IPS DF 6.9 (cell line): ENCODE measurements at regions not wholly inside any gene's neighbourhood (a gene's known extent, or its start where the extent isn't known, plus 50 kb on each side); places are given as distances from the start of the nearest gene placed in this dataset.
"Not testable (repeated sequence)": the region's sequence is repeated elsewhere in the genome, so short reads cannot be mapped to it uniquely, and the experiment has no call there.

Experiments
- DNase-seq: peaks from one replicate; pipeline ENCODE4 v3.0.0-alpha.2; 2013; ENCODE audit warnings: low read depth, low spot score
- H3K27ac ChIP-seq: one replicate; pipeline ENCODE4 v1.5.1; 2013; ENCODE audit warnings: low read length, control low read depth
- H3K27me3 ChIP-seq: 2 replicates; pipeline ENCODE4 v1.6.1; 2013; ENCODE audit warnings: mild to moderate bottlenecking, low read length; ENCODE audit not compliant: control insufficient read depth, insufficient read depth
- H3K36me3 ChIP-seq: 2 replicates; pipeline ENCODE4 v1.6.1; 2013; ENCODE audit warnings: low read length; ENCODE audit not compliant: control insufficient read depth, insufficient read depth
- H3K4me1 ChIP-seq: 2 replicates; pipeline ENCODE4 v1.6.1; 2013; ENCODE audit warnings: low read length; ENCODE audit not compliant: control insufficient read depth, insufficient read depth
- H3K4me3 ChIP-seq: 2 replicates; pipeline ENCODE4 v1.5.1; 2013; ENCODE audit warnings: mild to moderate bottlenecking, low read length
- H3K9me3 ChIP-seq: 2 replicates; pipeline ENCODE4 v1.6.1; 2013; ENCODE audit warnings: low read length, inconsistent platforms; ENCODE audit not compliant: control insufficient read depth, insufficient read depth
- WGBS: extraction: QIAGEN DNeasy Blood & Tissue Kit; methylation state at CpG from one replicate; pipeline ENCODE4 v1.1.7; 2013; ENCODE audit warnings: mixed read lengths, missing lambda C conversion rate; ENCODE audit not compliant: insufficient read length, insufficient coverage; 5-methylcytosine and 5-hydroxymethylcytosine counted together

DNA sequence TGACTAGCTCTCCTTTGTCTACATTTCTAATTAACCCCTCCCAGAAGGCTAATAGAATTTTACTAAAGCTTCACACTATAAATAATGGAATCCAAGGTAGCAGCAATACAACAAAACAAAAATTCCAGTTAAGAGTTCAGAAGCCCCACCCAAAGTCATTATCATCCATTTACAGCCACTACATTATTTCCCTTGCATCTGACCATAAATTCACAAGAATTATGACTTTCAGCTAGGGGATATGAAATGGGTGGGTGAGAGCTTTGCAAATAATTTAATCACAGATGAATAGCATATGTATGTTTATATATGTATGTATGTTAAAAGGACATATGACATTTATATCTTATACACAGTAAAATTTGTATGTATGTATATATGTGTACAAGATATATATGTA is 65.3 kb upstream of the PTGDR start:
- Histone ChIP-seq H3K4me1 (no peaks in the 10 kb centered on the region), H3K27me3 (no peaks in the 10 kb centered on the region), H3K27ac (no peak overlapping the region), H3K9me3 (no peaks in the 10 kb centered on the region), H3K4me3 (no peak overlapping the region), H3K36me3 (no peaks in the 10 kb centered on the region)
- no peak for DNase-seq

GRCh38 chr14:52190337-52190931 is 77.1 kb upstream of the PTGDR start:
- Histone ChIP-seq H3K36me3 (no peaks in the 10 kb centered on the region), H3K27ac (no peak overlapping the region), H3K4me3 (no peak overlapping the region), H3K4me1 (no peaks in the 10 kb centered on the region), H3K9me3 (no peaks in the 10 kb centered on the region), H3K27me3 (no peaks in the 10 kb centered on the region)
- DNase-seq, result no peak
- no CpG with 5 or more reads among the region's 4 CpGs for WGBS

GRCh38 chr14:52189325-52189724 is 78.2 kb upstream of the PTGDR start:
- H3K4me1 ChIP-seq, result no peaks in the 10 kb centered on the region
- H3K4me3 ChIP-seq, result no peak overlapping the region
- no peaks in the 10 kb centered on the region for H3K27me3 ChIP-seq
- H3K9me3 ChIP-seq, result no peaks in the 10 kb centered on the region
- H3K36me3 ChIP-seq, result no peaks in the 10 kb centered on the region
- DNase-seq, result no peak
- WGBS, result no CpG with 5 or more reads among the region's 4 CpGs
- no peak overlapping the region for H3K27ac ChIP-seq

GRCh38 chr14:52188381-52188780 is 79.1 kb upstream of the PTGDR start:
- no peak overlapping the region for H3K27ac ChIP-seq
- H3K9me3 ChIP-seq, result no peaks in the 10 kb centered on the region
- H3K36me3 ChIP-seq, result no peaks in the 10 kb centered on the region
- H3K4me3 ChIP-seq, result no peak overlapping the region
- DNase-seq, result no peak
- no peaks in the 10 kb centered on the region for H3K27me3 ChIP-seq
- H3K4me1 ChIP-seq, result no peaks in the 10 kb centered on the region

DNA sequence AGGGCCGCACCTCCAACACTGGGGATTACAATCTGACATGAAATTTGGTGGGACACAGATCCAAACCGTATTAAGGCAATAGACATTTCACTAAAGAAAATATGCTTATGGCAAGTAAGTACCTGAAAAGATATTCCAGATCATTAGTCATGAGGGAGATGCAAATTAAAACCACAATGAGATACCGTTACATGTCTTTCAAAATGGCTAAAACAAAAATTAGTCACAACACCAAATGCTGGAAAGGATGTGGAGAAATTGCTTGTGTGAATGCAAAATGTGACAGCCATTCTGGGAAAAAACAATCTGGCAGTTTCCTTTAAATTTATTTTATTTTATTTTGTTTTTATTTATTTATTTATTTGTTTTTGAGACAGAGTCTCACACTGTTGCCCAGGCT is 82.3 kb upstream of the PTGDR start:
- no CpG with 5 or more reads among the region's 3 CpGs for WGBS
- Histone ChIP-seq H3K27me3 (no peaks in the 10 kb centered on the region), H3K27ac (no peak overlapping the region), H3K36me3 (no peaks in the 10 kb centered on the region), H3K9me3 (0 out of 2 replicates have a peak, but pooled peaks cover 1% of the 10 kb centered on the region), H3K4me1 (no peaks in the 10 kb centered on the region), H3K4me3 (no peak overlapping the region)
- no peak for DNase-seq

DNA sequence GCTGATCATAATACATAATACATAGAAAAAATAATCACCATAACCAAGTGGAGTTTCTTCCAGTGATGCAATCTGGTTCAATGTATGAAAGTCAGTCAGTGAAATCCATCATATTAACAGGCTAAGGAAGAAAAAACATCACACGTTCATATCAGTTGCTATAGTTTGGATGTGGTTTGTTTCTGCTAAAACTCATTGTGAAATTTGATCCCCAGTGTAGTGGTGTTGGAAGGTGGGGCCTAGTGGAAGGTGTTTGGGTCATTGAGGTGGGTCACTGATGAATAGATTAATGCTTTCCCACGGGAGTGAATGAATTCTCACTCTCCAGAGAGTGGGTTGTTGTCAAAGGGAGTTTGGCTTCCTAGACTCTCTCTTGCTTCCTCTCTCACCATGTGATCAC is 84.6 kb upstream of the PTGDR start:
- no peaks in the 10 kb centered on the region for H3K4me1 ChIP-seq
- DNase-seq, result no peak
- no CpG with 5 or more reads among the region's 2 CpGs for WGBS
- H3K27ac ChIP-seq, result no peak overlapping the region
- H3K36me3 ChIP-seq, result no peaks in the 10 kb centered on the region
- H3K27me3 ChIP-seq, result no peaks in the 10 kb centered on the region
- H3K4me3 ChIP-seq, result no peak overlapping the region
- peaks cover 1% of the 10 kb centered on the region; the same call in 1 of the 2 replicates for H3K9me3 ChIP-seq

GRCh38 chr14:52179141-52179790 is 88.2 kb upstream of the PTGDR start:
- Histone ChIP-seq H3K4me3 (no peak overlapping the region), H3K27ac (no peak overlapping the region), H3K9me3 (peaks cover 1% of the 10 kb centered on the region; the same call in 1 of the 2 replicates), H3K4me1 (no peaks in the 10 kb centered on the region), H3K27me3 (no peaks in the 10 kb centered on the region), H3K36me3 (no peaks in the 10 kb centered on the region)
- no peak for DNase-seq
- WGBS, result no CpG with 5 or more reads among the region's 6 CpGs

GRCh38 chr14:52175982-52176502 is 91.5 kb upstream of the PTGDR start:
- H3K9me3 ChIP-seq, result peaks cover 2% of the 10 kb centered on the region
- no peak overlapping the region for H3K27ac ChIP-seq
- no peak overlapping the region for H3K4me3 ChIP-seq
- no peaks in the 10 kb centered on the region for H3K4me1 ChIP-seq
- no peaks in the 10 kb centered on the region for H3K27me3 ChIP-seq
- no CpG with 5 or more reads among the region's 6 CpGs for WGBS
- no peaks in the 10 kb centered on the region for H3K36me3 ChIP-seq
- DNase-seq, result no peak

DNA sequence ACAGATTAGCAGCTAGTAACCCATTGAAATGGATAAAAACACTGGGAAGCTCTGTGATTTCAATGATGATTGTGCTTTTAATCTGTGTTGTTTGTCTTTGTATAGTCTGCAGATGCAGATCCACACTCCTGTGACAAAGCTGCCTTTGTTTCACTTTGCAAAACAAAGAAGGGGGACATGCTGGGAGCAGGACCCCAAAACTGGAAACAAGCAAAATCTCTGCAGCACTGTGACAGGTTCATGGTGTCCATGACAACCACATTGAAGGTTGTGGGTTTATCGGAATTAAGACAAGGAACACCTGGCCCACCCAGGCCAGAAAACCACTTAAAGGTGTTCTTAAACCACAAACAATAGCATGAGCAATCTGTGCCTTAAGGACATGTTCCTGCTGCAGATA is 95.6 kb upstream of the PTGDR start:
- DNase-seq, result not testable (repeated sequence)
- WGBS, result no CpG with 5 or more reads among the region's 1 CpG

DNA sequence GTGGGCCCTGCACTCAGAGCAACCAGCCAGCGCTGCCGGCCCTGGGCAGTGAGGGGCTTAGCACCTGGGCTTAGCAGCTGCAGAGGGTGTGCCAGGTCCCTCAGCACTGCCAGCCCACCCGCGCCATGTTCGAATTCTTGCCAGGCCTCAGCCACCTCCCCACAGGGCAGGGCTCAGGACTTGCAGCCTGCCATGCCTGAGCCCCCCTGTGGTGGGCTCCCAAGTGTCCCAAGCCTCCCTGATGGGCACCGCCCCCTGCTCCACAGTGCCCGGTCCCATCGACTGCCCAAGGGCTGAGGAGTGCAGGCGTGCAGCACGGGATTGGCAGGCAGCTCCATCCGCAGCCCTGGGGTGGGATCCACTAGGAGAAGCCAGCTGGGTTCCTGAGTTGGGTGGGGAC is 98.0 kb upstream of the NID2 start:
- Histone ChIP-seq H3K27ac (no peak overlapping the region), H3K9me3 (peaks cover 2% of the 10 kb centered on the region; the same call in 1 of the 2 replicates), H3K36me3 (no peaks in the 10 kb centered on the region), H3K27me3 (no peaks in the 10 kb centered on the region), H3K4me3 (no peak overlapping the region), H3K4me1 (no peaks in the 10 kb centered on the region)
- WGBS, result no CpG with 5 or more reads among the region's 11 CpGs
- DNase-seq, result no peak

More for the DNA sequence above, 95.6 kb upstream of the PTGDR start:
- not testable (repeated sequence) for H3K27ac ChIP-seq, H3K4me1 ChIP-seq, H3K36me3 ChIP-seq, H3K4me3 ChIP-seq, H3K27me3 ChIP-seq, H3K9me3 ChIP-seq

DNA sequence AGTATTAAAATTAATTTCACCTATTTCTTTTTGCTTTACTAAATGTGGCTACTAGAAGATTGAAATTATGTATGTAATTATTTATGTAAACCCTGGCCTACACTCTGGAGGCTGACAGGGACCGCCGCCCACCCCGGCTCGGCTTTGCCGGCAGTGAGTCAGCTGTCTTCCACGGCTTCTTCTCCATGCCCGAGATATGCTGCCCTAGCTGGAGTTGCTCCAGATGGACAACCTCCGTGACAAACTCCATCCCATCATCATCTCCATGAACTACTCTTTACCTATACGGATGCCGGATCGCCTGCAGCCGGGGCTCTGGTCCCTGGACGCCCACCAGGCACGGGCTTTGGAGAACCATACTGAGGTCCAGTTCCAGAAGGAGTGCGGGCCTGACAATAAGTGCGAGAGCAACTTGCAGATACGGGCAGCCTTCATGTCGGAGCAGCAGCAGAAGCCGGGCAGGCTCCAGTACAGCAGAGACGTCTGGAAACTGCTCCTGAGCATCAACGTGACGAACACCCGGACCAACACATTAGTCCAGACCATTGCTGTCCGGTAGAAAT is 86.9 kb upstream of the NID2 start:
- H3K36me3 ChIP-seq, result no peaks in the 10 kb centered on the region
- no peak for DNase-seq
- H3K27me3 ChIP-seq, result no peaks in the 10 kb centered on the region
- H3K9me3 ChIP-seq, result no peaks in the 10 kb centered on the region
- H3K4me1 ChIP-seq, result no peaks in the 10 kb centered on the region
- WGBS, result no CpG with 5 or more reads among the region's 24 CpGs
- H3K27ac ChIP-seq, result no peak overlapping the region
- H3K4me3 ChIP-seq, result no peak overlapping the region
